Activated CD8-positive, alpha-beta memory T cell treated with anti-CD3 and anti-CD28 coated beads, Interleukin-2, amount 10 ng/mL, durations not matched to agents 7 days and 5 days (primary cell): ENCODE measurements at regions not wholly inside any gene's neighbourhood (a gene's known extent, or its start where the extent isn't known, plus 50 kb on each side); places are given as distances from the start of the nearest gene placed in this dataset.

Experiments used
- ATAC-seq: fragments of 150-1000 bp; cut with Tn5 transposase; one replicate; pipeline ENCODE4 v1.10.0; 2021; ENCODE audit warnings: moderate library complexity
- CTCF ChIA-PET: fragments of 350-600 bp; sonication (Branson Sonifier 250); formaldehyde crosslinking; loops from one replicate; lab custom pipeline; 2021; ENCODE audit warnings: antibody characterized with exemption; lab: Charles Lee
- DNase-seq: peaks from one replicate; pipeline ENCODE4 v3.0.0-alpha.2; 2020
- H3K27ac Mint-ChIP-seq: one replicate; pipeline ENCODE4 v1.8.0; 2021; ENCODE audit warnings: mild to moderate bottlenecking, mixed read lengths
- H3K27me3 Mint-ChIP-seq: one replicate; pipeline ENCODE4 v1.8.0; 2021; ENCODE audit warnings: mixed read lengths
- H3K36me3 Mint-ChIP-seq: one replicate; pipeline ENCODE4 v1.8.0; 2021; ENCODE audit warnings: mild to moderate bottlenecking, mixed read lengths
- H3K4me1 Mint-ChIP-seq: one replicate; pipeline ENCODE4 v1.8.0; 2021; ENCODE audit warnings: mixed read lengths
- H3K4me3 Mint-ChIP-seq: one replicate; pipeline ENCODE4 v1.8.0; 2021; ENCODE audit warnings: mild to moderate bottlenecking, moderate library complexity, mixed read lengths
- H3K9me3 Mint-ChIP-seq: one replicate; pipeline ENCODE4 v1.8.0; 2022; ENCODE audit warnings: low read depth, mixed read lengths

GRCh38 chr3:110575702-110576101 lies 495.9 kb upstream of the NECTIN3 start:
- Mint-ChIP-seq H3K27me3 (no peaks in the 10 kb centered on the region), H3K9me3 (no peaks in the 10 kb centered on the region), H3K36me3 (no peaks in the 10 kb centered on the region), H3K27ac (no peak overlapping the region), H3K4me3 (no peak overlapping the region), H3K4me1 (peaks cover 5% of the 10 kb centered on the region)
- CTCF ChIA-PET: no interaction called here
- ATAC-seq (no peak), DNase-seq (no peak)

- H3K36me3 Mint-ChIP-seq: no peaks in the 10 kb centered on the region
- CTCF ChIA-PET: no interaction called here
- DNase-seq: no peak
- H3K4me1 Mint-ChIP-seq: peaks cover 5% of the 10 kb centered on the region
- no peak overlapping the region for H3K4me3 Mint-ChIP-seq
- no peak for ATAC-seq
- no peaks in the 10 kb centered on the region for H3K9me3 Mint-ChIP-seq
- H3K27ac Mint-ChIP-seq: no peak overlapping the region
- H3K27me3 Mint-ChIP-seq: no peaks in the 10 kb centered on the region
These were observed 494.7 kb upstream of the NECTIN3 start for GRCh38 chr3:110576960-110577359.

GRCh38 chr3:110577854-110578253 lies 493.8 kb upstream of the NECTIN3 start:
- H3K9me3 Mint-ChIP-seq: no peaks in the 10 kb centered on the region
- H3K27ac Mint-ChIP-seq: no peak overlapping the region
- DNase-seq: no peak
- CTCF ChIA-PET: no interaction called here
- H3K36me3 Mint-ChIP-seq: no peaks in the 10 kb centered on the region
- H3K4me3 Mint-ChIP-seq: no peak overlapping the region
- H3K4me1 Mint-ChIP-seq: peaks cover 5% of the 10 kb centered on the region
- H3K27me3 Mint-ChIP-seq: no peaks in the 10 kb centered on the region
- no peak for ATAC-seq

GRCh38 chr3:110579840-110580550 lies 491.6 kb upstream of the NECTIN3 start:
- no peak for DNase-seq
- Mint-ChIP-seq H3K9me3 (no peaks in the 10 kb centered on the region), H3K4me1 (peaks cover 5% of the 10 kb centered on the region), H3K27me3 (no peaks in the 10 kb centered on the region), H3K27ac (no peak overlapping the region), H3K4me3 (no peak overlapping the region), H3K36me3 (no peaks in the 10 kb centered on the region)
- CTCF ChIA-PET: no interaction called here
- no peak for ATAC-seq

- Mint-ChIP-seq H3K27ac (no peak overlapping the region), H3K36me3 (no peaks in the 10 kb centered on the region), H3K4me1 (peaks cover 5% of the 10 kb centered on the region), H3K9me3 (no peaks in the 10 kb centered on the region), H3K27me3 (no peaks in the 10 kb centered on the region), H3K4me3 (no peak overlapping the region)
- CTCF ChIA-PET: no interaction called here
- DNase-seq (no peak), ATAC-seq (no peak)
These were observed 488.2 kb upstream of the NECTIN3 start for GRCh38 chr3:110583373-110583935.

GRCh38 chr3:110588906-110589305 lies 482.7 kb upstream of the NECTIN3 start:
- DNase-seq (no peak), ATAC-seq (no peak)
- Mint-ChIP-seq H3K4me1 (no peaks in the 10 kb centered on the region), H3K27me3 (no peaks in the 10 kb centered on the region), H3K9me3 (no peaks in the 10 kb centered on the region), H3K4me3 (no peak overlapping the region), H3K27ac (no peak overlapping the region), H3K36me3 (no peaks in the 10 kb centered on the region)
- CTCF ChIA-PET: no interaction called here

- H3K4me1 Mint-ChIP-seq: no peaks in the 10 kb centered on the region
- no peaks in the 10 kb centered on the region for H3K9me3 Mint-ChIP-seq
- CTCF ChIA-PET: no interaction called here
- H3K27me3 Mint-ChIP-seq: no peaks in the 10 kb centered on the region
- no peak overlapping the region for H3K4me3 Mint-ChIP-seq
- H3K27ac Mint-ChIP-seq: no peak overlapping the region
- ATAC-seq: no peak
- H3K36me3 Mint-ChIP-seq: no peaks in the 10 kb centered on the region
- no peak for DNase-seq
These were observed 482.3 kb upstream of the NECTIN3 start for GRCh38 chr3:110589341-110589740.

GRCh38 chr3:110593749-110594148 lies 477.9 kb upstream of the NECTIN3 start:
- no peaks in the 10 kb centered on the region for H3K4me1 Mint-ChIP-seq
- no peaks in the 10 kb centered on the region for H3K27me3 Mint-ChIP-seq
- DNase-seq (no peak), ATAC-seq (no peak)
- no peaks in the 10 kb centered on the region for H3K36me3 Mint-ChIP-seq
- peaks cover 2% of the 10 kb centered on the region for H3K9me3 Mint-ChIP-seq
- no peak overlapping the region for H3K4me3 Mint-ChIP-seq
- no peak overlapping the region for H3K27ac Mint-ChIP-seq
- CTCF ChIA-PET: no interaction called here

GRCh38 chr3:110598847-110599490 lies 472.6 kb upstream of the NECTIN3 start:
- Mint-ChIP-seq H3K9me3 (peaks cover 2% of the 10 kb centered on the region), H3K27ac (no peak overlapping the region), H3K27me3 (peaks cover 8% of the 10 kb centered on the region), H3K4me1 (no peaks in the 10 kb centered on the region), H3K4me3 (no peak overlapping the region), H3K36me3 (no peaks in the 10 kb centered on the region)
- no peak for DNase-seq
- ATAC-seq: no peak
- CTCF ChIA-PET: no interaction called here

- no peak for ATAC-seq
- H3K4me3 Mint-ChIP-seq: no peak overlapping the region
- no peaks in the 10 kb centered on the region for H3K36me3 Mint-ChIP-seq
- DNase-seq: no peak
- H3K4me1 Mint-ChIP-seq: no peaks in the 10 kb centered on the region
- CTCF ChIA-PET: interaction anchor here (0.6 kb wide), 1 partner anchor 129 kb away, joined by 3 read pairs; no protein-coding TSS in a partner anchor
- H3K9me3 Mint-ChIP-seq: peaks cover 3% of the 10 kb centered on the region
- peaks cover 2% of the 10 kb centered on the region for H3K27me3 Mint-ChIP-seq
- H3K27ac Mint-ChIP-seq: no peak overlapping the region
These were observed 463.1 kb upstream of the NECTIN3 start for GRCh38 chr3:110608566-110608965.

- Mint-ChIP-seq H3K36me3 (no peaks in the 10 kb centered on the region), H3K27me3 (peaks cover 2% of the 10 kb centered on the region), H3K27ac (no peak overlapping the region), H3K4me1 (no peaks in the 10 kb centered on the region), H3K4me3 (no peak overlapping the region), H3K9me3 (no peaks in the 10 kb centered on the region)
- ATAC-seq: no peak
- CTCF ChIA-PET: no interaction called here
- no peak for DNase-seq
These were observed 459.6 kb upstream of the NECTIN3 start for GRCh38 chr3:110612045-110612444.

- Mint-ChIP-seq H3K27ac (no peak overlapping the region), H3K36me3 (no peaks in the 10 kb centered on the region), H3K27me3 (peaks cover 2% of the 10 kb centered on the region), H3K9me3 (no peaks in the 10 kb centered on the region), H3K4me3 (no peak overlapping the region), H3K4me1 (no peaks in the 10 kb centered on the region)
- no peak for DNase-seq
- CTCF ChIA-PET: no interaction called here
- no peak for ATAC-seq
These were observed 457.4 kb upstream of the NECTIN3 start for GRCh38 chr3:110614186-110614585.

GRCh38 chr3:110615454-110615853 lies 456.2 kb upstream of the NECTIN3 start:
- Mint-ChIP-seq H3K9me3 (no peaks in the 10 kb centered on the region), H3K27ac (no peak overlapping the region), H3K36me3 (no peaks in the 10 kb centered on the region), H3K4me3 (no peak overlapping the region), H3K4me1 (no peaks in the 10 kb centered on the region), H3K27me3 (peaks cover 2% of the 10 kb centered on the region)
- CTCF ChIA-PET: no interaction called here
- ATAC-seq: no peak
- DNase-seq: no peak
